ENCODE measurements at regions not wholly inside any gene's neighbourhood (a gene's known extent, or its start where the extent isn't known, plus 50 kb on each side); places are given as distances from the start of the nearest gene placed in this dataset.

DNA sequence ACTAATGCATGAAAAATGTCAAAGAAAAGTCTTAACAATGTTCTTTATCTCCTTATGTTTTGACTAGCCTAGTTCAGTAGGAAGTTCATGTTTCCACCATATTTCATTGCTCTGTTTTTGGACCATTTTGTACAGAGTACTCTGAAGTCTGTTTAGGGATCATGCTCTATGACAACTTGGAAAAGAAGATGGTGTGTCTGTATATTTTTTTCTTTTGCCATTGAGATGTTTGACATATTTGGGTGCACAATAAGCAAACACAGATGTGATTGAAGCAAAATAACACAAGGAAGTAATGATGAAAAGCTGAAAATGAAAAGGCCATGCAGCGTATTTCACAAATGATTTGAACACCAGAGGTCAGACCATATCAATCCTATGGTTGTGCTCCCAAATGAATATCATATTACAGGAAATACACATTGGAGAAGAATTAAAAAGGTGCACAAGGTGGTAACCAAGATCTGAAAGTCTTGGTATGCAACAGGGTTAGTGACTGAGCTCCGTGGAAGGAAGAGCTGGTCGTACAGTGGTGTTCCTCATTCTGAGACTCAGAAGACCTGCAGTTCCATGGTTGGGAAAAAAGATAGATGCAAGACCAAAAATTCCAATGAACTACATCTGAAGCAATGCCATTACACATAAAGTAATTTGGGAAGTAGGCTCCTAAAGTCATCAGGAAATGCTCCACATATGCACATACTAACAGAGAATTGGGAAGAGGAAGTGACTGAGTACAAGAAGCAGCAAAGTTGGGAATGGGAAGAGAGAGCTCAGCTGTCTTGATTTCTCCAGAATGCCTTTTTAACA is 463.5 kb downstream of the LMO4 start:
- DNase-seq = no peak

DNA sequence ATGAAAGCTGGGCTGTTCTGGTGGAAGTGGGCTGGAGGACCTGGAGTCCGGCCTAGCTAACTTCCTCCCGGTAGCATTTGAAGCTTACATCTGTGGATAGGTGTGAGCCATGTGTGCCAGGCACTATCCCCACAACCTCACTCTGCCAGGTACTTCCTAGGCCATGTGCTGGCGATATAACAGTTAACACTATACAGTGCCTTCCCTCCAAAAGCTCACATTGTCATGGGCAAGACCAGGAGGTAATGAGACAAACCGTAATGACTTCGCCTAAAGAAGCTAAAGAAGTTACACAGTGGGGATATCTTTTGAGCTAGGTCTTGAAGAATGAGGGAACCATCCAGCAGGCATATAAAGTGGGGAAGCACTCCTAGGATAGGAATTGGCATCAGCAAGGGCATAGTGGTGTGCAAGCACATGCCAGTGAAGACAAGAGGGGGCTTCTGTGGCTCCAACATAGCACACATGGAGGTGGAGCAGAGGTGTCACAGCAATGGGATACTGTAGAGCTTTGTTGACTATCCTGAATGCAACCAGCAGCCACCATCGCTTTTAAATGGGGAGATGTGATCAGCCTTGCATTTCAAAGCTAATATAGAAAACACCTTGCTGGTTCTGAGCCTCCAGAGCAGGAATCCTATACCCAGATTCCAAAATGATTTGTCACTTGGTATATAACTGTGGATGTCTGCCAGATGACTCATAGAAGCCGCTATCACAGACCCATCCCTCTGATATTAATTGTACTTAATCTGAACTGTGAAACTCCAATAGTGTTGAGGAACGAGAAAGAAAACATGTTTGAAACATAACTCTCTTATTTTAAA is 466.3 kb downstream of the LMO4 start:
- peak; percentile 92 for DNase-seq

DNA sequence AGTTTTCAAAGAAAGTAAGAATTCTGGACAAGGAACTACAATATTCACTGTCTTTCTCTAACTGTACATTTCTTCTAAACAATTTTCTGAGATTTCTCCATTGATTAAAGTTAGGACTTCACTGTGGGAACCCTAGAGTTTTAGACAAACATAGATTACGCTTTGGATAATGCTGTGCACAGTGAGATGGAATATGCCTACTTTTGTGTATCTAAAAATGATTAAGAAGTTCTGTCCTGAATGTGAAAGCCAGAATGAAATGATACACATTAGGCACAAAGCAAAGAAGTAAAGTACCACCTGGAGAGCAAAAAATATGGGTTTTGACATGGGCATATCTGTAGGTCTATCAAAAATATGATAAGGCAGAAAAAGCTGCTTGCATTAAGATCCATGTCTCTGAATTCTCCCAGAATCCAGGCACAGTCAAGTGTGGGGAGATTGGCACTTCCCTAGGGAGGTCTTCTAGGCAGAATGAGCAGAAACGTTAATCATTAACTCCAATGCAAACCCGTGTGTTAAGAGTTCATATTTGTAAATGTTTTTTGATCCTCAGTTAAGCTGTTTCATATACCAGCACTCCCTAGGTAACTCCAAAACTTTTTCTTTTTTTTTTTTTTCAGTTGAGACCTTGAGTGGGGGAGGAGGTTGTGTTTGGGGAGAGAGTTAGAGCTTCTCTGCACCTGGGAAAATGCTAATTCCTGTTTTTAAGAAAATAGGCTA is 467.1 kb downstream of the LMO4 start:
- DNase-seq = peak; percentile 84

DNA sequence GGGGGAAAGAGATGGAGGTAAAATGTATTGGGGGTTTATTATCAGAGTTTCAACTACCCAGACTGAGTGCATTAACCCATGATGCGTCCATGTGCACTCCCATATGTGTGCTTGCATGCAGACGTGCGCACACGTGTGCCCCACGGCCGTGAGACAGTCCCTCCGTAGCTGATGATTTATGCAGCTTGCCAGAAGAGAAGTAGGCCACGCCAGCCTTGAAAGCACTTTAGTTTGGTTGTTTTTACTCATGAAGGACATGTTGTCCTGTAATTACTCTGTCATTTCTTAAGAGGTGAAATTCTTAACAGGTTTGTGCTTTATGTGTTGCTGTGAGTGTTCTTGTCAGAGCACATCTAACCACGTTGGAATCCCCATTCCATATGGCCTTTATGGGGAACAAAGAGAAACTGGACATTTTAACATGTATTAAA is 467.8 kb downstream of the LMO4 start:
- no peak for DNase-seq

DNA sequence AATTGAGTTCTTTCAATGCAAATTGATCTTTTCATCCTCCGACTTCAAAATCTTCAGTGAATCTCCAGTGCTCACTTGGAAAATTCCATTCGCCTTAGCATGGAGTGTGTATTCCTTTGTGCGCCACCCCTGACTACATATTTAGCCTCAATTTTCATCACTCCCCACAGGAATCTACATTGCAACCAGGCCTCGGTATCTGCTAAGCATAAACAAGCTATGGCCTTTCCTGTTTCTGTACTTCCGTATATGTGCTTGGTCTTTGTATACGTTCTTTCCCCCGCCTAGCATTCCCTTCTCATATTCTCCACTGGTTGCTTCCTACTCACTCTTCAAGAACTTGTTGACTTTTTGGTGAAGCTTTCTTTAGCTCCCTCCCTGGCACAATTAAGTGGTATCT is 470.8 kb downstream of the LMO4 start:
- DNase-seq = no peak

DNA sequence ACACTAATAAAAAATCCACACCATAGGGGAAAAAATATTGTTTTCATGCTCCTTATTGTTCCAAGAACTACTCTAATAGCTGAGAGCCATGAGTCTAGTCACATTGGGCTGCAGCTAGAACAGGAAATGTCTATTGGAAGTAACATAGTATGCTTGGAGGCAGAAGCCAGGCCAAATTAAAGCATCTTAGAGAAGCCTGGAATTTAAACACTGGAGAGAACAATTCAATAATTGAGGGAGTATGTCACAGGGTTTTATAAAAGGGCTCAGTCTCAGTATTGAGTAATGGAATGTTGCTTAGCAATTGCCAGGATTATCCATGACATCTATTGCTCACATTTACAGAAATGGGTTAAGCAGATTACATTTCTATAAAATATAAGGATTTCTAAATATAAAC is 471.3 kb downstream of the LMO4 start:
- DNase-seq = no peak

DNA sequence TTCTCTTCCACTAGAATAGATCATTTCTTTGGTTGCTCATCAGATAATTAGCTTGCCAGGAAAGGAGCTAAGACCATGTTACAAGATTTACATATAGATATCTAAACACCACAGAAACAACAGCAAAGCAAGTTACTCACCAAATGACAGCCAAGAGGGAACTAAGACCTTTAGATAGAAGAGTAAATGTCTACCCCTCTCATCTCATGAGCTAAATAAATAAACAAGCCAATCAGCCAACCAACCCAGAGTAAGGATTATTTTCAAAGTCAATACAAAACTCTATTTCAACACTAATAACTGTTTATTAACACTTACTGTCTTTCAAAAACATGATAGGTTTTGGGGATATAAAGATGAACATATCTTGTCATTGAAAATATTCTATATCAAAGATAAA is 474.7 kb downstream of the LMO4 start:
- no peak for DNase-seq

DNA sequence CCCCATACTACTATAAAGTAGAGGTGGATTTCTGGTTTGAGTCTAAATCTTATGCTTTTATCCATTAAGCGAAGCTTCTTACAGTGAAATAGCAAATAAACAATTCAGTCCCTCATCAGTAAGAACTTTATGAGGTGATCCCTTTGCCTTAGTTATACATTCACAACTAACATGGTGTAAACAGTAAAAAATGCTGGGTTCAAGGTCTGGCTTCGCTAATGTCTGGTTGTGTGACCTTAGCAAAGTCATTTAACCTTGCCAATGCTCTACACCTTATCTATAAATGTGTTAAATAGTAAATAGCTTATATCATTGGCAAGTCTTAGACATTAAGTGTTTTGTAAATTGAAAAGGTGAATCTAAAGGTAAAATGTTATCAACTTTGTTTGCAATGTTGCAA is 475.4 kb downstream of the LMO4 start:
- DNase-seq = no peak

DNA sequence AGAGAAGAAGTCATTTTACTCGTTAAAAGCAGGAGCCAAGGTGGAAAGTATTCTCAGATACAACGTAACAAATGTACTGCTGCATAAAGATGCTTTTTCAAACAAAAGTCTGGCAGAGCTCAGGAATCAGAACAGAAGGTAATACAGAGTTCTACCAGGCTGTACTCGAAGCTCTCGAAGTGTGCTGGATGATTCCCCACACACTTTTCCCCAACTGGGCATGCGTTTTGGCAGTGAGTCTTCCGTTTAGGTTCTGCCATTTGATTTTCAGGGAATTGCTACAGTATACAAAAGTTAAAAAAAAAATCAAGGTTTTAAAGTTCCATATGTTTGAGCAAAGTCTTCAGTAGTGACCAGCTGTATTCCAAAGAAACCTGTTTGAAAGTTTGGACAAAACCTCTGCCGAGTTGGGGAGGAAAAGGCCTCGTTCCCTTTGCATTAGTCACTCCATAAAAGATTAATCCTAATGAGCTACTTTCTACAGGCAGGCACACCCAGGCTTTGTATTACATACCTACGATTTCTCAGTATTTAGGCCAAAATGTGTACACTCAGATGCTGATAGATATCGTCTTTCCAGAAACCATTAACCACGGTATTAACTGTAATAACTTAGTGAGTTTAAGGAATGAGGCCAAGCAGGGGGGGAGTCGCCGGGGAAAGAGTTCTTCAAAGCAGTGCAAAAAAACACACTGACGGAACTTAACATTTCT is 477.1 kb downstream of the LMO4 start:
- peak; percentile 86 for DNase-seq

DNA sequence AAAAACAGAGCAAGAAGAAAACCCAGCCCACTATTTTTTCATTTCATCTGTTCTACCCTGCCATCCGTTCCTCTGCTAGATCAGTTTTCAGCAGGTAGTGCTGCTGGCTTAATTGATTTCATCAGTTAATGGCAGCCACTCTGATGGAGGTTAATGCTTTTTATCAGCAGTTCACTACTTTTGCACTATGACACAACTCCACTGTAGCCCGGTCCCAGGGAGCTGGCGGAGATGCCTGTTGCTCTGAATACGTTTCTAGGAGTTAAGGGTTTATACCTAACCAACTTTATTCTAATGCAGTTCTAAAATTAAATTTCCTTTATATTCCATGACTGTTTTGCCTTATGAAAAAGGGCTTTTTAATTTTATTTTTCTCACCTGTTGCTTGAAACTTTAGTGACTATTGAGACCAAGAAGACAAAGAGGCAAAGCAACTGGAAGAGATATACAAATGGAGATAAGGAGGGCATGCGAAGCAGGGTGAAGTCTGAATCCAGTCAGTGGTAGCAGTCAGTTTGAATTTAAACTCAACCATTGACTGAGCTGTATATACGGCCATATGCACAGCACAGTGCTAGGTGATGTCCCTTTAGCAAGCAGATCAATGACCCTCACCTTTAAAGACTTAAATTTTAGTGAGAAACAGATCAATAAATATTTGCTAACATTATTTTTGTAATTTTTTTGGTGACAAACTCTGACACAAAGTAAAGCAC is 477.9 kb downstream of the LMO4 start:
- DNase-seq = no peak

DNA sequence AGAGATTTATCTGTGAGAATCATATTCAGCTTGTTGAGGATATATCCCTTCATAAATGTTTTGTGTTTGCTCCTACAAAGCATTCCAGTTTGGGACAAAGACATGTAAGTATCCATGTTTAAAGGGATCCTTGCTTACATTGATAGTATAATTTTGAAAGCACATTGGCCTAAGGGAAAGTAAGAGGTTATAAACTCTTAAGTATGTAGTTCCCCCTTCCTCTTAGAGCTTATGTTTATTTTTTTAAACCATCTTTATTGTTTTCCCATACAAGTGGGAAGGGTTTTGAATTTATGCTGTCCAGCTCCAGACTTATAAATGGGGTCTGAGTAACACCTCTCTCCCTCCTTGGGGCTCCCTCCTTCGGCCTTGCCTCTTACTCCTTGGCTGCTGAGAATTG is 481.5 kb downstream of the LMO4 start:
- DNase-seq = no peak

DNA sequence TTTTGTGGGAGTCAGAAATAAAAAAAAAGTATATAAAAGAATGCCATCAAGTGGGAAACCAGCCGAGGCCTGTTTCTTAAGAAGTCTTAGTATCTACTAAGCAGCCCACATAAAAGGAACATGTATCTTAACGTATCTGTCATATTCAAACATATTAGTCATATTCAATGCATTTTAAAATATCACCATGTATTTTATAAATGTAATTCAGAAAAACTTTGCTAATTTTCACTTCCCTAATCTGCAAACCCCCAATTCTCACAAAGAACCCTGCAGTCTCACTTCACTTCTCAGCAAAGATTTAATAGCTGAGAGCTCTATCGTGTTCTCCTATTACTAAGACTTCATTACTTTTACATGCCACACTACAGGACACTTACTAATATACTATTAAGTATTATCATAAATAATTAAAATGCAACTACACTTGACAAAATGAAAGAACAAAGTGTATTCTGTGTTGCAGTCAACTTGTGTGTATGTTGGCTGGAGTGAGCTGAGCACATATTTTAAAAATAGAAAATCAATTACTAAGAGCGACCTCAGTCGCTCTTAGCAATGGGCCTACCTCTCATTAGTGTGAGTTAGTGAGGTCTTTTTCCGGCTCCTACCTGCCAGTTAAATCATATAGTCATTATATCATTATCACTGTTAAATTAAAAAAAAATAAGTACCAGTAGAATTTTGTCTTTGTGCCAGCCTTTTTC is 484.3 kb downstream of the LMO4 start:
- no peak for DNase-seq

DNA sequence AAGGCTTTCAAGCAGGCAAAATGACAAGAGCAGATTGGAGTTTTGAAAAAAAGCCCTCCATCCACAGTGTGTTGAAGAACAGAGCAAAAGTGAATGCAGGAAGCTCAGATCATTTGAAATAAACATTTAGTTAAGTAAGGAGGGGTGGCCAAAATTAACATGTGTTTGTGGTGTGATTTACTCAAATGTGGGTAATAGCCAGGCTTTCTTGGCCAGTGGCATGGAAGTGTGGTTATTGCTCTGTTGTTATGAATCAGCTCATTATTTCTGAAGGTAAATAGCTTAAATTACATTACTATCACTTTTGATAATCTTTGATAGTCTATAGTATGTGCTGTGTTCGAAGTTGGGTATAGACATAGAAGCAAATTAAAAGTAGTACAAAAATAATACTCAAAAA is 485.9 kb downstream of the LMO4 start:
- no peak for DNase-seq

DNA sequence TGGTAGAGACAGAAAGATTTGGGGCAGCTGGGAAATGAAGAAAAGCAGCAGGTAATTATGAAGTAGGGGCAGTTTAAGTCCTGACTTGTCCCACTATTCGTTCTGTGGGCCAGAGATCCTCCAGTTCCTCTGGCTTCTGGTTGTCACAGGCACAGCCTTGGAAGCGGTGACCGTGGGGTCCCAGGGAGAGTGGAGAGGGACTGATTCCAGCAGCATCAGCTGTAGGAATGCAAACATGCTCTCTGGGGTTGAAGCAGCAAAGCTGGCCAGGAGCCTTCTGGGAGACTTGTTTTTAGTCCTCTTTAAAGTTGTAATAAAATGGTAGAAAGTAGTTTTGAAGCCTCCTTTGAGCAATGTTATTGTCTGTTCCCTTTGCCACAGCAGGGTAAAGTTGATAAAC is 488.0 kb downstream of the LMO4 start:
- no peak for DNase-seq

DNA sequence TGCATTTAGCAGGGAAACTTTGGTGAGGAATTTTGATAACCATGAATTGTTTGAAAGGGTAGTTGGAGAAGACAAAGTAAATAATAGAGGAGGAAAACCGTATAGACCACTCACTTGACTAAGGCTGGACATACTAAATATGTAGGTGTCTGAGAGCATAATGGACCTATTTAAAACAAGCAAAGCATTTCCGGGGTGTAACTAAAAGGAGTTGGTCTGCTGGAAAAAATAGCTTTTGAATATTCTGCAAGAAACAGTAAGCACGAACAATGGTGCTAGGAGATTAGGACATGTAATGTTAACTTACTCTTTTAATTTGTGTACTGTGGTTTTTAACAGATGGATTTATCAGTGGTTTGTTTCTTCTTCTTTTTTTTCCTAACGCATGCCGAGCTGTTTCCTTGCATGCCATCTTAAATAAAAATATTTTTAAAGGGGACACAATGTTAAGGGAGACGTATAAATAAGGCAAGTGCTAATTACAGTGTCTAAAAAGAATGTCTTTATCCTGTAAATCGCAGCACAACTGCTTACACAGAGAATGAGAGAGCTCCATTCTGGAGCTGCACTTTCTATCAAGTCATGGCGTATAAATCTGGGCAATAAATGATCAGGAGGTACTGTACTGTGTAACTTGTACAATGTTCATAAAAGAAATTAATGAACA is 492.1 kb downstream of the LMO4 start:
- DNase-seq = no peak

DNA sequence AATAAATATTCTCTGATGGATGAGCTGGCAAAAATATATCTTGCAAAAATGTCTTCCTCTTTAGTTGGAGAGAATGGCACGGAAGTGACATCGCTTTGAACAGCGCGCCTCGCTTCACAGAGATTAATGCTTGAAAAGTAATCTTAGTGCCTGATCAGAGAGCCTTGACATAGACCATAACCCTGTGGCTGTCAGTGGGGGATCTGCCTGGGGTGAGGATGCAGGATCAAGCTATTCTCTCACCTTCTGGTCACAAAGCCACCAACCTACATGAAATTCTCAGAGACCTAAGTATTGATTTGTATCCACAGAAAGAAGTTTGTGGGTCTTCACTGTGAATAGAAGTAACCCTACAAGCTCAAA is 492.6 kb downstream of the LMO4 start:
- no peak for DNase-seq

DNA sequence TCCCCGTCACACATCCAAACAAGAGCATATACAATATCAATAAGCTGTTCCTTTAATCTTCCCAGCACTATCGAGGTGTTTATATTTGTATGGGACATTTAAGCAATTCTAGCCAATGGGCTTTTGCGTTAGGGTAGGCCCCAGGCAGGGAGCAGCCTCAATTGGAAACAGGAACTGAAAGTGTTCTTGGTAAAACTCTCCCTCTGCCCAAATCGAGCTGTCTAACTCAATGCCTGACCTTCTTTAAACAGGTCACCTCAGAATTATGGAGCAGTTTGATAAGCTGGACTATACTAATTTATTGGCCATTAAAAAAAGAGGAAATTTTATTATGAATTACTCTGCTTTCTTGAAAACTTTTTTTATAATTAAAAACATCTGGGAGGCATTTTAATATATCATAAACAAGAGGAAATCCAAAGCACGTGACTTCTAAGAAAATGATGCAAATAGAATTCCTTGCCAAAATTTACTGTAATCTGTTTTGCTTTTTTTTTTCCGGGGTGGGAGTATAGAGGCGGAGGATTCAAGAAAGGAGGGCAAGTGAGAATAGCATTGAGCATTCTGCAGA is 498.1 kb downstream of the LMO4 start:
- no peak for DNase-seq

DNA sequence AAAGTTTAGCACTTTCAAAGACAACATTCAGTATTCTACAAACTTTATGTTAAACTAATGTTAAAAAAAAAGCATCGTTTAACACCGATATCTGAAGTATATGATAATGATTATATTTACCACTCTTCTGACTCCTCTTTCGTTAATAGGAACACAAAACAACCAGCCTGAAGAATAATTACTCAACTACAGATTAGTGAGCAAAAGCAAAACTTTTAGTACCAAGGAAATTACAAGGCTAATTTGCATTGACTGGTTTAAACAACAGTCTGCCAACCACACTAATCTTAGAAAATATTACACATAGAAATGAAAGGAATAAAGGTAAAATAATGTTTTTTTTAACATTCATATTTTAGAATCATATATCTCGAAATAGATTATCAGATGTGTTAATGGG is 500.7 kb downstream of the LMO4 start:
- DNase-seq = no peak

DNA sequence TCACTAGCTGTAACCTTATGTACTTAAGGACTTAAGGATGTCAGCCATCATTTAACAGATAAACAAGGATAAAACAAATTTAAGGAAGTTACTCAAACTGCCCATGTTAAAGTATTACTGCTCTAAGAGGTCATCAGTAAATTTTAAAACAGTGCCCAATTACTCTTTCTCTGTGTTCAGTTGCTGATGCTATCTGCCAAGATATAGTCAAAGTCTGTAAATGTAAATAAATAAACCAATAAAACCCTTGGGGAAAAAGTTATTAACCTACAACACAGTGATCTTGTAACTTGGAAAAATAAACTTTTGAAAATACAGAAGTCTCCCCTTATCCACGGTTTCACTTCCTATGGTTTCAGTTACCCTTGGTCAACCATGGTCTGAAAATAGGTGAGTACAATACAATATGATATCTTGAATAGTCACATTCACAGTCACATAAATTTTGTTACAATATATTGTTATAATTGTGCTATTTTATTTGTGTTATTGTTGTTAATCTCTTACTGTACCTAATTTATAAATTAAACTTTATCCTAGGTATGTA is 501.8 kb downstream of the LMO4 start:
- no peak for DNase-seq

DNA sequence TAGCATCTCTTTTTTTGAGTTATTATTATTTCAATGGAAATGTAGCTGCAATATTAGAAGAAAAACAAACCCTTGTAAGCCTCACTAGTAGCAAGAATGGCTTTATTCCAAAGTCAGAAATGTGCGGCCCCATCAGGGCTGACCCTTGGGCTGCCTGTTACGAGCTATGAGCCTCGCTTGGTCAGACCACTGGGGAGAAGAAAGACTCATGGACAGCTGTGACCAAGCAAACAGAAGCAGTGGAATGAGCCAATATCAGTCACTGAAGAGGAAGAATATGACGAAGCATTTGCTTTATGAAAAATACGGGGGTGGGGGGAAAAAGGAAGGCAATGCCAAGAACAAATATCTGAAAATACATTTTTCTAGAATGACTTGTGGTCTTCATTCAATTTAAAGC is 504.5 kb downstream of the LMO4 start:
- no peak for DNase-seq

DNA sequence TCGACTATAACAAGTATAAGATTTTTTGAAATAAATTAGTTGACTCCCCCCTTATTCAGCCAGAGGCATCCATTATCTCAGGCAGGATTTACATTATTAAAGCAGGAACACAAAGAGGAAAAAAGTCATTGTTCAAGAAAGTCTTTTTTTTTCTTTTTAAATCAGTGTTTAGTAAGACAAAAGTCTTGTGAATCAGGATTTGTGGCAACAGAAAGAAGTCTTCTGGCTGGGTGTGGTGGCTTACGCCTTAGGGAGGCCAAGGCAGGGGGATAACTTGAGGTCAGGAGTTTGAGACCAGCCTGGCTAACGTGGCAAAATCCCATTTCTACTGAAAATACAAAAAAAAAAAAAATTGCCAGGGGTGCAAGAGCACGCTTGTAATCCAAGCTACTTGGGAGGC is 505.5 kb downstream of the LMO4 start:
- DNase-seq = no peak

All from kidney glomerular epithelial cell (primary cell).